ENCODE measurements at regions not wholly inside any gene's neighbourhood (a gene's known extent, or its start where the extent isn't known, plus 50 kb on each side); places are given as distances from the start of the nearest gene placed in this dataset.
"Not testable (repeated sequence)": the region's sequence is repeated elsewhere in the genome, so short reads cannot be mapped to it uniquely, and the experiment has no call there.

DNA sequence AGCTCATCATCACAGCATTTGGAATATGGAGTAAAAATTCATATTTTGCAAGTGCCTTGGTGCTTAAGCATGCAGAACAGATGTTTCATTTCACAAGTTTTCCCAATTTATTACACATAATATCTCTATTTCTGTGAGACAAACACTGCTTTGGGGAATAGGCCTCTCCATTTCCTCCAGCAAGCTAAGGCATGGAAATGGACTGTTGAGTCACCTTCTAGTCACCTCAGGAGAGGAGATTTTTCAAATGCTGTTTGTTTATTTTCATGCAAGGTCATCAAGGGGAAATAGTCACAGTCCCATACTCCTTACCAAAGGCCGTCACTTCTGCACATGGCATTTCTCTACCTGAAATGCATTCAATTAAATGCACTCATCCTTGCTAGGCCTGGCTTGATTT is 57.4 kb upstream of the NUTM2D start:
- H3K27ac ChIP-seq; ATAC-seq (ENCODE audit: insufficient number of reproducible peaks, low FRiP score, low read depth); H3K27me3 ChIP-seq (replicated peaks; ENCODE audit: insufficient read depth); H3K9me3 ChIP-seq; H3K4me1 ChIP-seq (ENCODE audit: control insufficient read depth in 1 of 2, low read depth in 2 of 2); H3K4me3 ChIP-seq; H3K36me3 ChIP-seq; DNase-seq (ENCODE audit: low spot score): not testable (repeated sequence)

DNA sequence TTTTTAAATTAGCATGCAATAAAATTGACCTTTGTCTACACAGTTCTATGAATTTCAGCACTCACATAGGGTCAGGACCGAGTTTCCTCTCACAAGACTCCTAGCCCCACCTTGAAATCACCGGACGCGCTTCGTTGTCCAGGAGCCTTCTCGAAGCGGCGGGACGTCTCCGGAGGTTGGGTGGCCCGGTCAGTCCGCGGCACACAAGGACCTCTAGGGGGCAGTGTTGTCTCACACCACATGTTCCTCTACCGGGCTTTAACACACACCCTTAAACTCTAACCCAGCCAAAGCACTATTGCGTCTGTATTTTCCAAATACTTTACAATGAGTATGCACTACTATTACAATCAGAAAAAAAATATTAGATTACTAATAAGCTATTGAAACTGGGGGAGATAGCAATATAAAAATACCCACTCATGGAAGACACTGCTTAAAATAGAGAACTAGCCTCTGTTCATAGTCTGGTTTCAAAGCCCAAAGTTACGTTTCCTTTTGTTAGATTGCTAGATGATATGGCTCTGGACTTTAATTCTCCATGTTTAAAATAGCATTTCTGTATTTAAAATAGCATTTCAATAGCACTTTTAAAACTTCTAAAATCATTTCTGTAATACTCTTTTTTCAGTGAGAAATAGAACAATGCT is 56.0 kb upstream of the NUTM2D start:
- not testable (repeated sequence) for H3K4me3 ChIP-seq; H3K27me3 ChIP-seq (replicated peaks; ENCODE audit: insufficient read depth); H3K4me1 ChIP-seq (ENCODE audit: control insufficient read depth in 1 of 2, low read depth in 2 of 2); H3K9me3 ChIP-seq; H3K27ac ChIP-seq; DNase-seq (ENCODE audit: low spot score); H3K36me3 ChIP-seq
- peak; percentile 58 for ATAC-seq (ENCODE audit: insufficient number of reproducible peaks, low FRiP score, low read depth)
- TF ChIP-seq, protein P1, sequence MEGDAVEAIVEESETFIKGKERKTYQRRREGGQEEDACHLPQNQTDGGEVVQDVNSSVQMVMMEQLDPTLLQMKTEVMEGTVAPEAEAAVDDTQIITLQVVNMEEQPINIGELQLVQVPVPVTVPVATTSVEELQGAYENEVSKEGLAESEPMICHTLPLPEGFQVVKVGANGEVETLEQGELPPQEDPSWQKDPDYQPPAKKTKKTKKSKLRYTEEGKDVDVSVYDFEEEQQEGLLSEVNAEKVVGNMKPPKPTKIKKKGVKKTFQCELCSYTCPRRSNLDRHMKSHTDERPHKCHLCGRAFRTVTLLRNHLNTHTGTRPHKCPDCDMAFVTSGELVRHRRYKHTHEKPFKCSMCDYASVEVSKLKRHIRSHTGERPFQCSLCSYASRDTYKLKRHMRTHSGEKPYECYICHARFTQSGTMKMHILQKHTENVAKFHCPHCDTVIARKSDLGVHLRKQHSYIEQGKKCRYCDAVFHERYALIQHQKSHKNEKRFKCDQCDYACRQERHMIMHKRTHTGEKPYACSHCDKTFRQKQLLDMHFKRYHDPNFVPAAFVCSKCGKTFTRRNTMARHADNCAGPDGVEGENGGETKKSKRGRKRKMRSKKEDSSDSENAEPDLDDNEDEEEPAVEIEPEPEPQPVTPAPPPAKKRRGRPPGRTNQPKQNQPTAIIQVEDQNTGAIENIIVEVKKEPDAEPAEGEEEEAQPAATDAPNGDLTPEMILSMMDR (IDR thresholded peaks at IDR 0.05) = peak; percentile 23

DNA sequence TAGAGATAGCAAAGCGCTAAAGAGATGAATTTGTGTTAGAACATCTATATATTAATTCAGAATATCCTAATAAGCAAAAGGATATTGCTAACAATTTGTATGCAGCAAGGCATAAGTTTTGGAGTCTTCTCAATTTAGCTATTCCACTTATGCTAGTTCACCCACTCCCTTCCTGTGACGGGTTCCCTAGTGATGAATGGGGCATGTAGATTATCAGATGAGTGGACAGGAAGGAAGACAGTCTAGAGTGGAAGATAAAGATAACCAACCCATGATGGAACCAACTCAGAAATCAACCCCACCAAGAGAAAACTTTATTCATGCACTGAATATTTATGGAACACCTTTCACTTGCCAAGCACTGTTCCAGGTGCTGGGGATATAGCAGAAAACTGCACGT is 55.4 kb upstream of the NUTM2D start:
- not testable (repeated sequence) for DNase-seq (ENCODE audit: low spot score); H3K9me3 ChIP-seq; H3K27ac ChIP-seq; ATAC-seq (ENCODE audit: insufficient number of reproducible peaks, low FRiP score, low read depth); H3K27me3 ChIP-seq (replicated peaks; ENCODE audit: insufficient read depth); H3K4me1 ChIP-seq (ENCODE audit: control insufficient read depth in 1 of 2, low read depth in 2 of 2); H3K4me3 ChIP-seq; H3K36me3 ChIP-seq

DNA sequence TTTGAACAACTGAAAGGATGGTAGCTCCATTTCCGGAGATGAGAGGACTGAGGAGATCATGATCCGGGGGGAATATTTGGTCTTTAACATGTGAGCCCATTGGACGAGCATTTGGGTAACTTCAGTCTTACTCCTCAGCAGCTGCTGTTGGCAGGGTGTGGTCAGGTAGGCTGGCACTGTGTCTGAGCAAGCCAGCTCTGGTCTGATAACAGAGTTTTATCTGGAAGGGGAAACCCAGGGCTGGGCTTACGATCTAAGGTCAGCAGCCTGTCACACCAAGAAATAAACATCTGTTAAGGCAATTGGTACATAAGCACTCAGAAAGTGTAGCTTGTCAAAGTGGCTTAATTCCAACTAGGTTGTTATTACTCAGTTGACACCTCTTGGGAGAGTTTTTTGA is 53.8 kb upstream of the NUTM2D start:
- H3K36me3 ChIP-seq; H3K27ac ChIP-seq; ATAC-seq (ENCODE audit: insufficient number of reproducible peaks, low FRiP score, low read depth); DNase-seq (ENCODE audit: low spot score); H3K27me3 ChIP-seq (replicated peaks; ENCODE audit: insufficient read depth); H3K9me3 ChIP-seq; H3K4me3 ChIP-seq; H3K4me1 ChIP-seq (ENCODE audit: control insufficient read depth in 1 of 2, low read depth in 2 of 2): not testable (repeated sequence)

DNA sequence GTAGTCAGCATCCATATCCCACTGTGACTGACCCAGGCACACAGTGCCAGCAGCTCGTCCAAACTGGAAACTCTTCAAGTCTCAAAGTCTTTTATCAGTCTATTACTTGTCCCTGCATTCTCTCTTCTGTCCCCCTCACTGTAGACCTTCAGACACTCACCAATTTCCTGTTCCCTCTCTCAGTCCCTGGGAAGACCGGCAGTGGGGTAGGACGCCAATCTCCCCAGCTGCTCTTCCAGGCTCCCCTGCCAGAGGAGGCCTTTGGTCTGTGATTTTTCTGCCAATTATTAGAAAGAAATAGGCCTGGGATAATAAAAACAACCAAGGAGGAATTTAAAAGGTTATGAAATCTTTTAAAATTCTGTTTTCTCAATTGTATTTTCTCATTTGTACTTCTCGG is 50.9 kb upstream of the NUTM2D start:
- H3K27ac ChIP-seq; H3K4me1 ChIP-seq (ENCODE audit: control insufficient read depth in 1 of 2, low read depth in 2 of 2); H3K27me3 ChIP-seq (replicated peaks; ENCODE audit: insufficient read depth); H3K4me3 ChIP-seq; ATAC-seq (ENCODE audit: insufficient number of reproducible peaks, low FRiP score, low read depth); H3K9me3 ChIP-seq; DNase-seq (ENCODE audit: low spot score); H3K36me3 ChIP-seq: not testable (repeated sequence)

All from thoracic aorta (tissue), 2 donors.